Ishikawa (cell line): ENCODE measurements at regions not wholly inside any gene's neighbourhood (a gene's known extent, or its start where the extent isn't known, plus 50 kb on each side); places are given as distances from the start of the nearest gene placed in this dataset.

ENCODE experiments used
- EGR1 ChIP-seq: IDR thresholded peaks from 2 replicates; pipeline ENCODE4 v1.6.1; 2012
- MAX ChIP-seq: IDR thresholded peaks from 2 replicates; pipeline ENCODE4 v1.6.1; 2012
- TEAD4 ChIP-seq: IDR thresholded peaks from 2 replicates; pipeline ENCODE4 v1.6.1; 2012

GRCh38 chr18:30676053-30676480, 366.5 kb downstream of the DSC3 start:
- TF ChIP-seq MAX = no peak
- no peak for TF ChIP-seq EGR1
- no peak for TF ChIP-seq TEAD4
